GM19395 (cell line): ENCODE measurements at regions not wholly inside any gene's neighbourhood (a gene's known extent, or its start where the extent isn't known, plus 50 kb on each side); places are given as distances from the start of the nearest gene placed in this dataset.
"Not testable (repeated sequence)": the region's sequence is repeated elsewhere in the genome, so short reads cannot be mapped to it uniquely, and the experiment has no call there.

Source experiments
- ATAC-seq: cut with Tn5 transposase; IDR thresholded peaks from one replicate; pipeline ENCODE4 v1.9.1; 2021; ENCODE audit warnings: mild to moderate bottlenecking, moderate library complexity; ENCODE audit not compliant: unreplicated experiment

DNA sequence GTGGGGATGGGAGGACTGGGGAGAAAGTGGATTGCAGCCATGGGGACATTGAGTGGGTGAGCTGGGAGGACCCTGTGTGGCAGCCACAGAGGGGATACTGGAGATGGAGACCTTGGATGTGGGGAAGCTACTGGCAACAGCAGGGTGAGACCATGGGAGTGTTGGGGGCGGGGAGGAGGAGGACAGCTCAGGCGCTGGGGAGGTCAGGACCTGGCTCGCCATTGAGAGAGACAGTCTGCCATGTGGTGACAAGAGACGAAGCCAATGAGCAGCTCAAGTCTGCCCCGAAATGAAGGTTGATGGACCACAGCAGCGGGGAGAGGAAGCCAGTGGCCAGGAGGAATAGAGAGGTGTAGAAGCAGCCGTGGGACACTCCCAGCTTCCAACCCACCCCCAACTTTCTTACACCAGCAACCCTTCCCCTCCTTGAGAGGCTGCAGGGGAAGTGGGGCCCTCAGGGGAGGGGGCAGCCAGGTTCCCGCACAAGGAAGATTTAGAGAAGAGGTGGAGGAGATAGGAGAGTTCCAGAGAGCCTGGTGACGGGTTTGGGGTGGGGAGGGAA is 118.1 kb downstream of the ASB7 start:
- ATAC-seq, result no peak

GRCh38 chr15:100721758-100722550 is 119.6 kb downstream of the ASB7 start:
- no peak for ATAC-seq

- no peak for ATAC-seq
Observed at GRCh38 chr15:100722551-100723314, 120.3 kb downstream of the ASB7 start.

DNA sequence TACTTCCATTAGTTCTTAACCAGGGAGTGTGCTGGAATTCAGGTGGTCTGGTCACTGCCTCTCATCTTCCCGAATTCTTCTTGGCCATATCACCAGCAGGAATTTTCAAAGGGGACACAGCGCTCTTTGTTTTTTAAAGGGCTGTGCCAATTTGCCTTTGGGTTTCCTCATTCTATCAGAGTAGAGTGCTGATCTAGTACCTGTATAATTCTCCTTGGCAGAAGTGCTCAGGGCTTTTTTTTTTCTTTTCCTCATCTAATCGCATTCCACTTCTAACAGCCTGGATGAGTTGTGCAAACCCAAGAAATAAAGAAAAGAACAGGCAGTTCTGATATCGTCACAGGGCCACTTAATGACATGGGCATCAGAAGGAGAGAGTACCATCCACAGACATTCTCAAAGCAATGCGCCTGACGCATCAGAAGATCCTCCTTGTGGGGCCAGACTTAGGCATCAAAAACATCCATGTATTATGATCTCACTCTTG is 121.0 kb downstream of the ASB7 start:
- no peak for ATAC-seq

- ATAC-seq, result no peak
Observed at GRCh38 chr15:100725121-100726069, 123.0 kb downstream of the ASB7 start.

GRCh38 chr15:100726070-100726420 is 123.7 kb downstream of the ASB7 start:
- no peak for ATAC-seq

- ATAC-seq, result no peak
Observed at GRCh38 chr15:100726421-100727190, 124.2 kb downstream of the ASB7 start.

GRCh38 chr15:100727291-100727851 is 125.0 kb downstream of the ASB7 start:
- no peak for ATAC-seq

- ATAC-seq, result no peak
Observed at GRCh38 chr15:100728371-100729201, 126.2 kb downstream of the ASB7 start.

DNA sequence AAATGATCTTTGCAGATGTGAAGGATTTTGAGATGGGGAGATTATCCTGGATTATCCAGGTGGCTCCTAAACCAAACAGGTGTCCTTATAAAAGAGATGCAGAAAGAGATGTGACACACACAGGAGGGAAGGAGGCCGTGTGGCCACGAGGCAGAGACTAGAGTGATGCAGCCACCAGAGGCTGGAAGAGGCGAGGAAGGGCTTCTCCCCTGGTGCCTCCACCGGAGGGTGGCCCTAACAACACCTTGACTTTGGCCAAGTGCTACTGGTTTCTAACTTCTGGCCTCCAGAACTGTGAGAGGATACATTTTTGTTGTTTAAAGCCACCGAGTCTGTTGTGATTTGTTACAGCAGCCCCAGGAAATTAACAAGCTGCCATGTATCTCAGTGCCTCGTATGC is 127.1 kb downstream of the ASB7 start:
- ATAC-seq, result no peak

DNA sequence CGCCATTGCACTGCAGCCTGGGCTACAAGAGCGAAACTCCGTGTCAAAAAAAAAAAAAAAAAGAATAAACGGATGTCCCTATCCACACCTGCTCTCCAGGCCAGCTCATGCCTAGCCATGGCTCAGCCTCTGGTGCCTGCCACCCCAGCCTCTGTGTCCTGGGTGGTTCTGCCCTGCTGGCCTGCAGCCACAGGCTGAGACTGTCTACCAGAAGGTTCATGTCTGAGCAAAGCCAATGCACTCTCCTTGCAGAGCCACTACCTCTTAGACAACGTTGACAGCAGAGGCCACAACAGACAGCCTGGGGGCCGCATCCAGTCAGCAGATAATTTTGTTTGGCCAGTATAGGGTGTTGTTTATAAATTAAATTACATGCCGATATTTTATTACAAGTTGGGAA is 127.7 kb downstream of the ASB7 start:
- no peak for ATAC-seq

DNA sequence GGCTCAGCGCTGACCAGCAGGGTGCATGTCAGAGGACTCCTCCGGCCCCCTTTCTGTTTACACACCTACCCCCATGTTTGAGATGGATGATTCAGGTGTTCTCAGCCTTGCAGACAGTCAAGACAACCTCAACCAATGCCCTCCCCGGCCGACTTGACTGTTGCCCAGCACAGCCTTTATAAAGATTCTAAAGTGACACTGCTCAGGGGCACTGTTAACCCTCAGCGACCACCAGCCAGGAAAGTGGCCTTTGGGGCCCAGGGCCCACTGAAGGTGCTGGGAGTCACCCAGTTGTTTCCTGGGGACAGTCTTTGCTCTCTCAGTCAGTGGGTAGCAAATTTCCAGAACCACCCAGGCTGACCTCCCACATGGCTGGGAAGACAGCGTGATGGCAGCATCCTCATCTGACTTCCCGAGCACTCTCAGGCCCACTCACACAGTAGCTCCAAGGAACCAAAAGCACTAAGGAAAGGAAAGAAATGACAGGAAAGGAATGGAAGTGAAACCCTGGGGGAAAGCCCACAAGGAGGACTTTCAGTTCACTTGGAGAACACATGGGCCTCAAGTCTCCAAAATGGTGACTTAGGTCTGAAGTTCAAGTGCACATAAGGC is 128.4 kb downstream of the ASB7 start:
- no peak for ATAC-seq

GRCh38 chr15:100731267-100732152 is 129.1 kb downstream of the ASB7 start:
- no peak for ATAC-seq

DNA sequence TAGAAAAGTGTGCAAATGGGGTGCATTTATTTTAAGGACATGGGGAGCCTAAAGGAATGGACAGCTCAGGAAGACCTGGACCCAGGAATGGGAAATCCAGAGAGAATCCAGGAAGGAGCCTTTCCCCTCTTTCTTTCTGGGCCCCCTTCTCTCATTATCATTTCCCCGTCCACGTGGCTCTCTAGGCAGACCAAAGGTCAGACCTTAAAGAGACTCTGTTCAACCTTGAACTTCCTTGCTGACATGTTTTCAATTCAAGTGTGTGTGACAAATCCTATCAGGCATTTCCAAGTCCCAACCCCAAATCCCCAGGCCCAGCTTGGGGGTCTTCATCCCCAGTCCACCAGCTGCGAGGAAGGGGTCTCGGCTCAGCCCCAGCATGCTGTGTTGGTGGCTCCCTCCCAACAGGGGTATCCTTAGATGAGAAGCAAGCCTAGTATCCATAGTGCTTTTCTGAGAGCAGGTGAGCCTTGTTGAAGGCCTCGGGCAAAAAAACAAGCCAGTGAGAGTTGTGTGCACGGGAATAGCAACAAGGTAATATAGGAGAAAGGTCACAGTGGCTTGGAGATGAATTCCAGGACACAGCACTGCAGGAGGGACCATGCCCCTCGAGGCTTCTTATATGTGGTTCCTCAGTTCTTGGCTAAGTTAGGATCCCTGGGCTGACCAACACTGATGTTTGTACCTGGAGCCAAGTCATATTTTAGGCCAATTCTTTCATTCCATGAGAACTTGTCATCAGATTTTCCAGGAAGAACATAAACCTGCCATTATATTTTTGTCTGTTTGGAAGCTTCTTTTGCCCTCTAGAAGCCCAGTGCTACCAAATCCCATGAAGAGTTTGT is 130.0 kb downstream of the ASB7 start:
- no peak for ATAC-seq

GRCh38 chr15:100733101-100733842 is 130.9 kb downstream of the ASB7 start:
- ATAC-seq, result no peak

DNA sequence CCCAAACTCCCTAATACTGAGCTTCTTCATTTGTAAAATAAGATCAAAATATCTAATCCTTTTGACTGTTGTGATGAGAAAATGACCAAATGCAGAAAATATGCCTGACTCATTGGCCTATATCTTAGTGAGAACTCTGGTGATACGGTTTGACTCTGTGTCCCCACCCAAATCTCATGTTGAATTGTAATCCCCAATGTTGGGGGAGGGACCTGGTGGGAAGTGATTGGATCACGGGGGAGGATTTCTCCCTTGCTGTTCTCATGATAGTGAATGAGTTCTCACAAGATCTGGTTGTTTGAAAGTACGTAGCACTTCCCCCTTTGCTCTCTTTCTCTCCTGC is 131.4 kb downstream of the ASB7 start:
- not testable (repeated sequence) for ATAC-seq
